ENCODE measurements at regions not wholly inside any gene's neighbourhood (a gene's known extent, or its start where the extent isn't known, plus 50 kb on each side); places are given as distances from the start of the nearest gene placed in this dataset.

GRCh38 chr2:898319-898718, 52.3 kb upstream of the SNTG2 start:
- DNase-seq (ENCODE audit: low read depth in 3 of 3), result no peak

GRCh38 chr2:897091-897490, 53.6 kb upstream of the SNTG2 start:
- no peak for DNase-seq (ENCODE audit: low read depth in 3 of 3)

- no peak for DNase-seq (ENCODE audit: low read depth in 3 of 3)
Measured at GRCh38 chr2:893311-893710, 57.3 kb upstream of the SNTG2 start.

DNA sequence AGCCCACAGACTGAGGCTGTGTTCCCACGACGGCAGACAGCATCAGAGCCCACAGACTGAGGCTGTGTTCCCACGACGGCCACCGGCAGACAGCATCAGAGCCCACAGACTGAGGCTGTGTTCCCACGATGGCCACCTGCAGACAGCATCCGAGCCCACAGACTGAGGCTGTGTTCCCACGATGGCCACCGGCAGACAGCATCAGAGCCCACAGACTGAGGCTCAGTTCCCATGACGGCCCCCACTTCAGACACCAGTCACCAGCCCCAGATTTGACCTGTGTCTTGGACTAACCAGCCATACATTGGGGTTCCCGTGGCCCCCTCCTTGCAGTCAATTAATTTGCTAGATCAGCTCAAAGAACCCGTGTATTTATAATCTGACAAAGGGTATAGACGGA, 57.8 kb upstream of the SNTG2 start:
- no peak for DNase-seq (ENCODE audit: low read depth in 3 of 3)

GRCh38 chr2:892401-892800, 58.2 kb upstream of the SNTG2 start:
- DNase-seq (ENCODE audit: low read depth in 3 of 3), result no peak

DNA sequence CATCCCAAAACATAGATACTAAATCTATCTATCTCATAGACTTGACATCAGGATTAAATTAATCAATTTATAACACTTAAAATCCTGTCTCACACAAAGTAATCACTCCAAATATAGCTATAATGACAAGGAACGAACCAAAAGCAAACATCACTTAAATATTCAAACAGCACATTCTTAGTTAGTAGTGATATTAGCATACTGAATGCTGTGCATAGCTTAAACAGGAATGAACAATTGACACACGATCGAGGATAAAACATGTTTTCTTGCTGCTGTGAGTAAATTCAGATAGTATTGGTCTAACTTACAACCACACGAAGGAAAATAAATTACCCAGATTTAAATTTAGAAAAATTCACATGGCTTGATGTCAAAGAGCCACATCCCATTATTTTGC, 58.9 kb upstream of the SNTG2 start:
- DNase-seq (ENCODE audit: low read depth in 3 of 3), result no peak

DNA sequence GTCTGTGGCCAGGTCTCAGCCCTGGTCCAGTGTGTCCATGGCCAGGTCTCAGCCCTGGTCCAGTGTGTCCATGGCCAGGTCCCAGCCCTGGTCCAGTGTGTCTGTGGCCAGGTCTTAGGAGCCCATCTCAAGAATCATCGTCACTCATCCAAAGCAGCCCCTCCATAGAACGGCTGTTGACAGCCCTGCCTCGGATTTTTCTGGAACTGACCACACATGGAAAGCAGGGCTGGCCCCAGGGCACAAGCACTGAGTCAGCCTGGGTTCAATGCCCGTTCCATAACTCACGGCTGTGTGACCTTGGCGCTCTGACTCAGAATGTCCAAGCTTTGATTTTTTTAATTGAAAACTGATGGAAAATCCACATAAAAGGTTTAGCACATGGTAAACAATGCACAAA, 59.9 kb upstream of the SNTG2 start:
- DNase-seq (ENCODE audit: low read depth in 3 of 3), result no peak

GRCh38 chr2:890214-890613, 60.4 kb upstream of the SNTG2 start:
- DNase-seq (ENCODE audit: low read depth in 3 of 3), result no peak

DNA sequence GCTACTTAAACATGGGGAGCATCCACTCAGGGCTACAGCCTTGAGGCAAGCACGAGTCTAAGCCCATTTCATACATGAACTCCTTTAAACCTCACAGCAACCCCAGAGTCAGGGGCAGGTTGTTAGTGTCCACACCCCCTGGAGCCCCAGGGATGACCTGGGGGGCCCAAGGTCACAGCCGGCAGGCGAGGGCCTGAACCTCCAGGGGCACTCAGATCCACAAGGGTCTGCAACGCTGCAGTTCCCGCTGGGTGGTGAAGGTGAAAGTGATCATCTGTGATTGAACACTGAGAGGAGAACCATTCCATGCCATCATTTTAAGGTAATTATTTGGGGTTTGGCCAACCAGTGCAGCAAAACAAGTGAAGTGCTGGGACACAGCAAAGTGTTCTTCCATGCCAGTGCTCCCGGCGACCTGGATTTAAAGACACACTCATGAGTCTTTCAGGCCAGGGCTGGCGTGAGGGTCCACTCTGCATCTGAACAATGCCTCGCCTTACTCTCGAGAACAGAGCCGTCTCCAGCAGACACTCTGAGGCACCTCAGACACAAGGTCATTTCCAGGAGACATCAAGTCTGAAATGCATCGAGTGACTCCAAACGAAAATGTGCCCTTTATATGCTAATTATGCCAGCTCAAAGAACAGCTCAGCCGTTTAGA, 61.6 kb upstream of the SNTG2 start:
- no peak for DNase-seq (ENCODE audit: low read depth in 3 of 3)

- no peak for DNase-seq (ENCODE audit: low read depth in 3 of 3)
Measured at GRCh38 chr2:888211-888801, 62.3 kb upstream of the SNTG2 start.

DNA sequence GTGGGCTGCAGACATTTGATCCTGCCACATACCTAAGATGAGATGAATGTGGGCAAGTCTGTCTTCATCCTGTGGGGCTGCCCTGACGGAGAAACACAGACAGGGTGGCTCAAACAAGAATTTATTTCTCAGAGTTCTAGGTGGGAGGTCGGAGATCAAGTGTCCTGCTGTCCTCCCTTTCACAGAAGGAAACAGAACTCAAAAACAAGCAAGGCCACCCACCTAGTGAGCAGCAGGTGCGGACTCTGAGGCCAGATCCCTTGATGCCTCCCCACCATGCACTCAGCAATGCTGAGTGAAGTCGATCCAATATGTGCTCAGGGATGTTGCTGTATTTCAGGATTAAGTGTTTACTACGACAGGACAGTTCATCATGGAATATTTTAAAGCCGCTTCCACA, 63.0 kb upstream of the SNTG2 start:
- DNase-seq (ENCODE audit: low read depth in 3 of 3), result no peak

DNA sequence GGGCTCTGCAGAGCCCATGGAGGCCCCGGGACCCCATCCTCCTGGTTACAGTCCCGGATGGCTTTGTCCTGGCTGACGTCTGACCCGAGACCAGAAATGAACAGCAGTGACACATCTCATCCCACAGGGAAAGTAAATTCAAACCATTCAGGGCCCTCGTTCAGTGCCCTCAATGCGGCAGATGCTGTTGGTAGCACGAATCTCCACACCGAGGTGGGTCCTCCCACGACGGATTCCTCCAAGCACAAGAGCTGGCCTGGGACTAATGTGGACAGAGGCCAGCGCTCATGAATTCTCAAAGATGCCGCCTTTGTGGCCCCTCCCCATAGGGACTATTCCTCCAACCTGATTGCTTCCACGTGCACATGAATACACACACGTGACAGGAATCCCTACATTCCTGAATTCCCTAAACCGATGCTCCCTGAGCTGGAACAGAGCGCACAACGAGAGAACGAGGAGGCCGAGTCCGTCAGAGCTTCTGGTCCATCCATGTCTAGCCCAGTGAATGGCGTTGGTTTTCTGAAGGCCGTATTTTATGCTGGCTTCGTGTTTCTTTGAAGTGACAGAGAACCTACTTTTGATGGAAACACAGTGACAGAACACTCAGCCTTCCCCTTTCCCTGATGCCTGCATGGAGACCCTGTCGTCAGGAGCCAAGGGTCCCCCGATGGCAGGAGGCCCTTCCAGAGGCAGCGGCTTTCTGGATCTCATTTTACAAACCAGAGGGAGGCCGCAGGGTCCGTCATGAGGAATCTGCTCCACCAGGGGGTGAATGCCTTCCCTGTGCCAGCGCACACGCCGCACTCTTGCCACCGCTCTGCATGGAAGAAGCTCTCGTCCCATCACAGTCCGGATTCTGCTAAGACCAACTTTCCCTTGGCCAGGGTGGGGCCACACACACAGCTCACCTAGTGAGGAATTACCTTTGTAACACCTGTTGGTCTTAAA, 64.3 kb upstream of the SNTG2 start:
- DNase-seq (ENCODE audit: low read depth in 3 of 3), result no peak

DNA sequence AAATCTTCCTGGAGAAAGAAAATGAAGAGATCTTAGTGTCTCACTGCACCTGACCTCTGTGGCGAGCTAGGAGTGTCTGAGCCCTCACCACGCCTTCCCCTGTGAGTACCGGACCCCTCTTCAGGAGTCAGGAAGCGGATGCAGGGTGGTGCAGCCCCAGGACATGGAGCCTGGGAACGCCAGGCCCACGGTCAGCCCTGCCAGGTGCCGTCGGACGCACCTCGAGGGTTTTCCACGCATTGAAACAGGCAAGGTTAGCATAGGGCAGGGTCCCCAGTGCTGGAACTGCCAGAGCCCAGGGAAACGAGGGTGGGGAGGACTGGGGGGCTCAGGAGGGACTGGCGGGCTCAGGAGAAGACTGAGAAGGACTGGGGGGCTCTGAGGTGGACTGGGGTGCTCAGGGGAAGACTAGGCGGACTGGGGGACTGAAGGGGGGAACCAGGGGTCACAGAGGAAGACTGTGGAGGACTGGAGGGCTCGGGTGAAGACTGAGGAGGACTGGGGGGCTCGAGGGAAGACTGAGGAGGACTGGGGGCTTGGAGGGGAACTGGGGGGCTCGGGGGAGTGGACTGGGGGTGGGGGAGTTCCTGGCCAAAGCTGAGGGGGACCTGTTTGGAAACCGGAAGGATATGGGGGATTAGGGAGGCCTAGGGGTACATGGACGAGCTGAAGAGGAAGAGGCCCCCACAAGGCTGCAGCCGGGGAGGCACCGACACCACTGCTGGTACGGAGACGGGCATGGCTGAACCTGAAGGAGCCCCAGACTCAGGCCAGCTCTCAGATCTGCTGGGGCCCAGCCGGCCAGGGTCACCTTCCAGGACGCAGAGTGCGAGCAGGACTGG, 65.2 kb upstream of the SNTG2 start:
- DNase-seq (ENCODE audit: low read depth in 3 of 3), result no peak

DNA sequence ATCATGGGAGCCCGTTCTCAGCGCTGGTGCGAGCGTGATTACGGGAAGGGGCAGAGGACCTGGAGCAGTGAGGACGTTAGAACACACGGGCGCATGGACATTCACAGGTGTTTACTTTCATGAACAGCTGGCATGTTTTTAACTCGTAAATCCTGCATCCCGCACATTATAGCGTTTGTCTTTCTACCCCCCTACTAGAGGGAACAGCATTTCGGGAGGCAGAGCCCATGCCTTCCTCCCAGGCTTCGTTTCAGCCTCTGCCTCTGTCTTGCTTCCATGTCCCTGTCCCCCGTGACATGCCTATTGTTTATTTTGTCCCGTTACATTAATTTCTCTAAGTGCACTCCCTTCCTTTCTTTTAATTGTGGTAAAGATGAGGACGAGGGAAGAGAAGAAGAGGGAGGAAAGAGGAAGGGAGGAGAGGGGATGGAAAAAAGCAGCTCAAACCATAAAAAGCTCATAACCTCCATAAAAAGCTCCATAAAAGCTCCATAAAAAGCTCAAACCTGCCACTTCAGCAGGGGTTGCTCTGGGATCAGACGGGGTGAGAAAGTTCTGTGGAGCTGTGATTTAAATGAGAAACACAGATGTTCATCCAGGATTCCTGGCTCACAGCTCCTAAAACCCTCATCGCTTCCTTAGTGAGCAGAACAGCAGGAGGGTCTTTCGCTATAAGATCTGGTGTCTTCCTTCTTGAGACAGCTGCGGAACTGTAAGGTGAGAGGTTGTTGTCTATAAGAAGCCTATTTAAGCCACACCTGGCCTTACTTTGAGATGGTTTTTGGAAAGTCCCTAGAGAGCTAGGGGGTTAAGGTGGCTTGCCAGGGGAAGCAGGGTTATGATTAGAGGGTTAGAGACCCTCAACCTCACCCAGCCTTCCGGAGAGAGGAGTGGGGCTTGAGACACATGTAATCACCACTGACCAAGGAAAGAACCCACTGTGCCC, 66.6 kb upstream of the SNTG2 start:
- DNase-seq (ENCODE audit: low read depth in 3 of 3), result no peak

- no peak for DNase-seq (ENCODE audit: low read depth in 3 of 3)
Measured at GRCh38 chr2:883260-883802, 67.3 kb upstream of the SNTG2 start.

GRCh38 chr2:881204-881918, 69.3 kb upstream of the SNTG2 start:
- DNase-seq (ENCODE audit: low read depth in 3 of 3), result no peak

GRCh38 chr2:880201-880970, 70.3 kb upstream of the SNTG2 start:
- no peak for DNase-seq (ENCODE audit: low read depth in 3 of 3)

- DNase-seq (ENCODE audit: low read depth in 3 of 3), result no peak
Measured at GRCh38 chr2:879540-879939, 71.1 kb upstream of the SNTG2 start.

All from stimulated activated CD4-positive, alpha-beta T cell treated with anti-CD3 and anti-CD28 coated beads, TNF-alpha, amount 100 ng/mL, for 4 hours (primary cell).